Uterus (tissue), 2 donors: ENCODE measurements at regions not wholly inside any gene's neighbourhood (a gene's known extent, or its start where the extent isn't known, plus 50 kb on each side); places are given as distances from the start of the nearest gene placed in this dataset.

Source experiments
- POLR2A ChIP-seq, 2 donors: fragments of 450-650 bp; IDR thresholded peaks; one replicate each; pipeline ENCODE4 v1.6.1; 2016; ENCODE audit warnings: antibody characterized with exemption in 2 of 2, mild to moderate bottlenecking in 1 of 2, moderate library complexity in 1 of 2
- TF ChIP-seq, protein P1 (sequence below), 4 experiments: fragments of 200-600 bp in 2 of 4; fragments of 450-650 bp in 2 of 4; sonication (generic) in 2 of 4; IDR thresholded peaks; one replicate each; pipeline ENCODE4 v1.5.1; 2016 to 2019; ENCODE audit warnings: antibody characterized with exemption in 4 of 4, mild to moderate bottlenecking in 2 of 4, moderate library complexity in 1 of 4

DNA sequence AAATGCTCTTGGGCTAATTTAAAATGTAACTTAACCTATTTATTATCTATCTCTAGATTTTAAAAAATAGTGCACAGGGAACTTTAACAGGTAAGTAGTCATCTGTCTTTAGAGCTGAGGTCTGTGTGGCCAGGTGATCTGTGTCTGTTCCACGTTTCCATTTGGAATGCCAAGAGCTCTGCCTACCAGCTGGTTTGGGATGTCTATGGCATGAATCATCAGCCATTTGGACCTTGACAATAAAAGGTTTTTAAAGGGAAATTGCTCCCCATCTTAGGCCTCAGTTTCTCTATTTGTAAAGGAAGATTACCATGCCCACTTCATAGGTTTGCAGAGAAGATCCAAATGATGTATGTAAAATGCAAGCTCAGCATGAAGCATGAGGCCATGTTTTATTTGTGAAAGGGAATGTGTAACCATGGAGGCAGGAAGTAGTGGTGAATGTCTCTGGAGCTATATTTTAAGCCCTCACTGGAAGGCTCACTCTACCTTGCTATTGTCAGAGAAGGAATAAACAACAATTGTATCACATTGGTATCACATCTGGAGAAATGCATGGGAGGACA lies 548.1 kb upstream of the LMCD1 start:
- TF ChIP-seq, protein P1, sequence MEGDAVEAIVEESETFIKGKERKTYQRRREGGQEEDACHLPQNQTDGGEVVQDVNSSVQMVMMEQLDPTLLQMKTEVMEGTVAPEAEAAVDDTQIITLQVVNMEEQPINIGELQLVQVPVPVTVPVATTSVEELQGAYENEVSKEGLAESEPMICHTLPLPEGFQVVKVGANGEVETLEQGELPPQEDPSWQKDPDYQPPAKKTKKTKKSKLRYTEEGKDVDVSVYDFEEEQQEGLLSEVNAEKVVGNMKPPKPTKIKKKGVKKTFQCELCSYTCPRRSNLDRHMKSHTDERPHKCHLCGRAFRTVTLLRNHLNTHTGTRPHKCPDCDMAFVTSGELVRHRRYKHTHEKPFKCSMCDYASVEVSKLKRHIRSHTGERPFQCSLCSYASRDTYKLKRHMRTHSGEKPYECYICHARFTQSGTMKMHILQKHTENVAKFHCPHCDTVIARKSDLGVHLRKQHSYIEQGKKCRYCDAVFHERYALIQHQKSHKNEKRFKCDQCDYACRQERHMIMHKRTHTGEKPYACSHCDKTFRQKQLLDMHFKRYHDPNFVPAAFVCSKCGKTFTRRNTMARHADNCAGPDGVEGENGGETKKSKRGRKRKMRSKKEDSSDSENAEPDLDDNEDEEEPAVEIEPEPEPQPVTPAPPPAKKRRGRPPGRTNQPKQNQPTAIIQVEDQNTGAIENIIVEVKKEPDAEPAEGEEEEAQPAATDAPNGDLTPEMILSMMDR (IDR thresholded peaks at IDR 0.05): no peak
- TF ChIP-seq POLR2A (IDR thresholded peaks at IDR 0.05): no peak
